K562 (cell line): ENCODE measurements at regions not wholly inside any gene's neighbourhood (a gene's known extent, or its start where the extent isn't known, plus 50 kb on each side); places are given as distances from the start of the nearest gene placed in this dataset.

Experiments
- ATAC-seq: fragments of 200-7000 bp; cut with Tn5 transposase; 3 replicates; pipeline ENCODE4 v1.9.1; 2020; ENCODE audit warnings: moderate library complexity
- BruUV-seq: library from RNA; stranded (reverse); fragments of 400-500 nt; replicated peaks from 2 replicates; lab custom pipeline; 2021; lab: Mats Ljungman, UMichigan
- CTCF ChIA-PET: fragments of 300-600 bp; formaldehyde crosslinking; extraction: SDS; loops from one replicate; lab custom pipeline; 2021; ENCODE audit warnings: low intra/inter-chr PET ratio; lab: Yijun Ruan, JAX
- POLR2A ChIA-PET: fragments of 300-600, 350-650 bp; sonication (Branson Sonifier 250); formaldehyde crosslinking; extraction: SDS; loops from one replicate; lab custom pipeline; 2021; ENCODE audit warnings: antibody characterized with exemption, inconsistent platforms; lab: Yijun Ruan, JAX
- DNase-seq, 4 experiments: peaks; one replicate each; pipeline versions ENCODE4 v3.0.0 to v3.0.0-alpha.2; 2011 to 2018; ENCODE audit warnings: low spot score in 3 of 4, mixed read lengths in 3 of 4; ENCODE audit errors: extremely low read depth in 1 of 4
- FAIRE-seq: peaks from 2 replicates; lab custom pipeline; 2011; peaks lifted over from hg19 to GRCh38; lab: Jason Lieb, UNC
- H2AFZ ChIP-seq: 2 replicates; pipeline ENCODE4 v1.6.0; 2011; ENCODE audit warnings: low read depth, low read length, control low read depth, inconsistent platforms
- H3K27ac ChIP-seq: fragments of 200-600 bp; 3 replicates; pipeline ENCODE4 v1.8.0; 2011; ENCODE audit warnings: low read depth, mild to moderate bottlenecking, control low read depth, inconsistent platforms, low read length, moderate library complexity, mixed read lengths; ENCODE audit errors: extremely low read depth
- H3K27me3 ChIP-seq, 2 experiments: fragments of 300-600 bp in 1 of 2; 2 replicates in 1 of 2; 3 replicates in 1 of 2; pipeline versions ENCODE4 v1.6.0 to v1.8.0; 2011; ENCODE audit warnings: inconsistent platforms in 2 of 2, low read length in 2 of 2, mild to moderate bottlenecking in 1 of 2, mixed read lengths in 1 of 2, moderate library complexity in 1 of 2; ENCODE audit not compliant: control insufficient read depth in 2 of 2, insufficient read depth in 2 of 2
- H3K36me3 ChIP-seq: fragments of 300-600 bp; 3 replicates; pipeline ENCODE4 v1.8.0; 2011; ENCODE audit warnings: mild to moderate bottlenecking, low read length, inconsistent platforms; ENCODE audit not compliant: control insufficient read depth, insufficient read depth
- H3K4me1 ChIP-seq, 2 experiments: fragments of 200-600 bp in 1 of 2; replicated peaks in 1 of 2; 2 replicates in 1 of 2; 3 replicates in 1 of 2; pipeline versions ENCODE4 v1.5.1 to v1.8.0; 2011; ENCODE audit warnings: inconsistent platforms in 2 of 2, low read length in 2 of 2, mild to moderate bottlenecking in 1 of 2, mixed read lengths in 1 of 2, moderate library complexity in 1 of 2; ENCODE audit not compliant: control insufficient read depth in 2 of 2, insufficient read depth in 2 of 2
- H3K4me2 ChIP-seq: 2 replicates; pipeline ENCODE4 v1.6.1; 2011; ENCODE audit warnings: low read length, control low read depth, inconsistent platforms, mixed read lengths; ENCODE audit not compliant: insufficient read depth
- H3K4me3 ChIP-seq: fragments of 200-600 bp; sonication (generic), shearing (Covaris generic); 2 replicates; pipeline ENCODE4 v1.5.1; 2016; ENCODE audit warnings: control low read depth, inconsistent platforms
- H3K79me2 ChIP-seq: fragments of 200-600 bp; 3 replicates; pipeline ENCODE4 v1.8.0; 2011; ENCODE audit warnings: low read length, inconsistent platforms; ENCODE audit not compliant: control insufficient read depth, insufficient read depth
- H3K9ac ChIP-seq, 2 experiments: 2 replicates each; pipeline versions ENCODE4 v1.6.0 to v1.6.1; 2011; ENCODE audit warnings: low read depth in 2 of 2, low read length in 2 of 2, control low read depth in 1 of 2, inconsistent platforms in 1 of 2, mild to moderate bottlenecking in 1 of 2, mixed read lengths in 1 of 2; ENCODE audit not compliant: insufficient read depth in 1 of 2
- H3K9me1 ChIP-seq: one replicate; pipeline ENCODE4 v1.6.0; 2011; ENCODE audit warnings: inconsistent platforms, mild to moderate bottlenecking, low read length, moderate library complexity; ENCODE audit not compliant: control insufficient read depth, insufficient read depth
- H3K9me3 ChIP-seq: replicated peaks from 2 replicates; pipeline ENCODE4 v1.5.1; 2011; ENCODE audit warnings: low read depth, low read length, inconsistent platforms; ENCODE audit not compliant: control insufficient read depth, insufficient read depth
- H4K20me1 ChIP-seq: replicated peaks from 2 replicates; pipeline ENCODE4 v1.6.1; 2011; ENCODE audit warnings: low read length, inconsistent platforms, mixed read lengths; ENCODE audit not compliant: control insufficient read depth, insufficient read depth
- ASH1L ChIP-seq: fragments of 450-650 bp; IDR thresholded peaks from 2 replicates; pipeline ENCODE4 v1.6.1; 2018; ENCODE audit warnings: borderline replicate concordance, mild to moderate bottlenecking, low read depth; ENCODE audit not compliant: partially characterized antibody
- BRCA1 ChIP-seq, 2 experiments: fragments of 450-650 bp in 1 of 2; sonication (generic) in 1 of 2; formaldehyde crosslinking in 1 of 2; IDR thresholded peaks; 2 replicates each; pipeline versions ENCODE4 v1.5.0 to v1.6.1; 2017 to 2020; ENCODE audit warnings: mild to moderate bottlenecking in 1 of 2, missing genetic modification reagents in 1 of 2
- CEBPB ChIP-seq: fragments of 450-650 bp; IDR thresholded peaks from 2 replicates; pipeline ENCODE4 v1.6.1; 2016; ENCODE audit warnings: missing genetic modification characterization, missing compliant biosample characterization
- KDM5B ChIP-seq: fragments of 200-600 bp; sonication (generic); IDR thresholded peaks from 2 replicates; pipeline ENCODE4 v1.6.1; 2012; ENCODE audit warnings: low read depth, mild to moderate bottlenecking, moderate library complexity, low read length, control low read depth, inconsistent platforms; ENCODE audit not compliant: insufficient replicate concordance
- KLF13 ChIP-seq: fragments of 450-650 bp; IDR thresholded peaks from 2 replicates; pipeline ENCODE4 v1.6.1; 2016; ENCODE audit warnings: missing genetic modification characterization, low read depth, mild to moderate bottlenecking, missing compliant biosample characterization, moderate library complexity, borderline replicate concordance
- MEIS2 ChIP-seq: fragments of 450-650 bp; IDR thresholded peaks from 2 replicates; pipeline ENCODE4 v1.6.1; 2014; ENCODE audit warnings: mild to moderate bottlenecking; ENCODE audit not compliant: partially characterized antibody
- WGBS: fragments of 100-300 bp; shearing (Covaris generic); methylation state at CpG from one replicate; pipeline ENCODE4 v1.1.6; 2016; ENCODE audit warnings: low coverage, mixed read lengths; ENCODE audit not compliant: insufficient coverage; ENCODE audit errors: missing lambda C conversion rate; 5-methylcytosine and 5-hydroxymethylcytosine counted together
- in situ Hi-C: fragments of 300-500 bp; cut with MboI; formaldehyde crosslinking; loops from 4 replicates; pipeline ENCODE4 v1.15.0; 2018; ENCODE audit warnings: inconsistent platforms, mixed read lengths
- intact Hi-C: fragments of 100-400 bp; cut with micrococcal nuclease; formaldehyde crosslinking; loops from 2 replicates; pipeline ENCODE4 v1.14.2; 2022

DNA sequence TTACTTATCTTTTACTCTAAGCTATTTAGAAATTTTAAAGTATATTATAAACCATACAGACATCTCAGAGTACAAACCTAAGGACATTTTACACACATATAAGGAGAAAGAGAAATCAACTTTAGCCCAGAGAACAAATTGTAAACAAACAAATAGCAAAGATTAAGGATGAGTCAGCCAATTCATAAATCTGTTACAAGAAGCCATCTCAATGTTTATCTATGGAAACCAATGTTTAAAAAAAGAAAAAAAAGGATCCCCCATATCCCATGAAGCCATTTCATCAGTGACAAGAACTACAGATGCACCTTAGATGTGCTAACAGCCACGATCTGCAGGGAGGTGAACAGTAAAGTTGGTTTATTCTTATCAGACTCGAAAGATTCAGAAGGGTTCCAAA lies 437.1 kb downstream of the SHQ1 start (continued):
- peak; percentile 10 for TF ChIP-seq MEIS2

DNA sequence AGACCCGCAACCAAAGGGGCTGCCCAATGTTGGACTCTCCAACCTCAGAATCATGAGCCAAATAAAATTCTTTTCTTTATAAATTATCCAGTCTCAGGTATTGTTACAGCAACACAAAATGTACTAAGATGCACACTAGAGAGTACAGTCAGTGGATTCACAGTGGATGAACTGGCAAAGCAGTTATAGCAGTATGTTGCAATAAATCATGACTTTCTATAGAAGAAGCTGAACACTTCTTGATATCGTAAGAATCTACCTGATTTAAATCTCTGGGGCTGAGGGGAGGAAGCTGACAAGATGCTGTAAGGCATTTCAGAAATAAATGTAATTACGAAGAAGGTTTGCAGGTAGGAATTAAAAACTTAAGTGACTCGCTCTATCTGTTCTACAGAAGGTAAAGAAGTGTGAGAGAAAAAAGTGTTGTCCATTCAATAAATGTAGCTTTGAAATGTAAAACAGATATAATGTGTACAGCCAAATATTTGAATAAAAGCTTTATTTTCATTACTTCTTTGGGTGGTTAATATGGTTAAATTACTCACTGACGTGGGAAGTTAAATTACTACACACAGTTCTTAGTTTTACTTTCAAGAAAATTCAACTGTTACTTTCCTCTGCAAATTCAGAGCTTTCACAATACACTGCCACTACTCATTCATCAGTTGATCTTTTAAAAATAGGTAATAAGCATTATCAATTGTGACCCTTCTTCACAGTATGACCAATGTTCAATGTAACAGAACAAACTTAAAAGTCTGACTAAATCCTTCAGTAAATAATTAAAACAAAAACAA lies 439.1 kb downstream of the SHQ1 start:
- Histone ChIP-seq H3K4me2 (no peak overlapping the region), H3K4me3 (no peak overlapping the region), H3K9me3 (no peaks in the 10 kb centered on the region), H3K9me1 (peaks cover 5% of the 10 kb centered on the region), H3K27ac (no peak overlapping the region), H3K79me2 (peaks cover 100% of the 10 kb centered on the region), H3K36me3 (peaks cover 2% of the 10 kb centered on the region; the same call in 1 of the 3 replicates), H3K27me3 (no peaks in the 10 kb centered on the region), H4K20me1 (peaks cover 87% of the 10 kb centered on the region), H3K9ac (no peak overlapping the region), H2AFZ (no peak overlapping the region), H3K4me1 (peaks cover 8 to 50% of the 10 kb centered on the region in 2 experiments)
- DNase-seq, result no peak
- ATAC-seq, result no peak
- intact Hi-C loops, result no loop called here
- TF ChIP-seq CEBPB, result peak; percentile 43
- no peak for TF ChIP-seq KLF13 (tag)
- TF ChIP-seq ASH1L, result no peak
- TF ChIP-seq BRCA1 (IDR thresholded peaks at IDR 0.05), result no peak
- no peak for TF ChIP-seq BRCA1 (CRISPR knock-in tag; IDR thresholded peaks at IDR 0.05)
- no peak for TF ChIP-seq KDM5B
- no TSS peak for BruUV-seq
- in situ Hi-C loops, result no loop called here
- FAIRE-seq, result no peak
- WGBS, result 73% methylated on average over 4 of the region's 5 CpGs
- CTCF ChIA-PET, result no interaction called here
- POLR2A ChIA-PET, result interaction anchor here (0.5 kb wide), 1 partner anchor 285 kb away, joined by 3 read pairs; no protein-coding TSS in a partner anchor
